ENCODE measurements at regions not wholly inside any gene's neighbourhood (a gene's known extent, or its start where the extent isn't known, plus 50 kb on each side); places are given as distances from the start of the nearest gene placed in this dataset.

DNA sequence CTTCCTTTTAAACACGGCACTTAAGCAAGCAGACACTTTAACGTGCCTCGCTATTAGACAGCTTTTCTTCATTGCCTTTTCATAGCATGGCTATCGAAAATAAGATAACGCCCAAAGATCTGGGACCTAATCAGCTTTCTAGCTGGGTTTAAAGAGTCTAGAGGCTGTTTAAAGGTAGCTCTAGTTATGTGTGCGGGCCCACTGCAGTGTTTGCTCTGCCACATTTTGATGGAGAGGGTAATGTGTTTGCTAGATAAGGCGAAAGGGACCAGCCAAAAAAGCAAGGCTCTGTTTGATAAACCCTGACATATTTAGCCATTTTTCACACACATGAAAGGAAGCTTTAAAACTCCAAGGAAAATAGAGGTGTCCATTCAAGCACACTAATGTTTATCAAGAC lies 91.6 kb downstream of the NR2F2 start (continued):
- TF ChIP-seq, protein P1, sequence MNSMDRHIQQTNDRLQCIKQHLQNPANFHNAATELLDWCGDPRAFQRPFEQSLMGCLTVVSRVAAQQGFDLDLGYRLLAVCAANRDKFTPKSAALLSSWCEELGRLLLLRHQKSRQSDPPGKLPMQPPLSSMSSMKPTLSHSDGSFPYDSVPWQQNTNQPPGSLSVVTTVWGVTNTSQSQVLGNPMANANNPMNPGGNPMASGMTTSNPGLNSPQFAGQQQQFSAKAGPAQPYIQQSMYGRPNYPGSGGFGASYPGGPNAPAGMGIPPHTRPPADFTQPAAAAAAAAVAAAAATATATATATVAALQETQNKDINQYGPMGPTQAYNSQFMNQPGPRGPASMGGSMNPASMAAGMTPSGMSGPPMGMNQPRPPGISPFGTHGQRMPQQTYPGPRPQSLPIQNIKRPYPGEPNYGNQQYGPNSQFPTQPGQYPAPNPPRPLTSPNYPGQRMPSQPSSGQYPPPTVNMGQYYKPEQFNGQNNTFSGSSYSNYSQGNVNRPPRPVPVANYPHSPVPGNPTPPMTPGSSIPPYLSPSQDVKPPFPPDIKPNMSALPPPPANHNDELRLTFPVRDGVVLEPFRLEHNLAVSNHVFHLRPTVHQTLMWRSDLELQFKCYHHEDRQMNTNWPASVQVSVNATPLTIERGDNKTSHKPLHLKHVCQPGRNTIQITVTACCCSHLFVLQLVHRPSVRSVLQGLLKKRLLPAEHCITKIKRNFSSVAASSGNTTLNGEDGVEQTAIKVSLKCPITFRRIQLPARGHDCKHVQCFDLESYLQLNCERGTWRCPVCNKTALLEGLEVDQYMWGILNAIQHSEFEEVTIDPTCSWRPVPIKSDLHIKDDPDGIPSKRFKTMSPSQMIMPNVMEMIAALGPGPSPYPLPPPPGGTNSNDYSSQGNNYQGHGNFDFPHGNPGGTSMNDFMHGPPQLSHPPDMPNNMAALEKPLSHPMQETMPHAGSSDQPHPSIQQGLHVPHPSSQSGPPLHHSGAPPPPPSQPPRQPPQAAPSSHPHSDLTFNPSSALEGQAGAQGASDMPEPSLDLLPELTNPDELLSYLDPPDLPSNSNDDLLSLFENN (IDR thresholded peaks at IDR 0.05; ENCODE audit: low read depth in 2 of 2, low read length in 2 of 2) = no peak
- no peak for TF ChIP-seq MTF1 (CRISPR knock-in tag; IDR thresholded peaks at IDR 0.05; ENCODE audit: borderline replicate concordance)
- TF ChIP-seq GTF2E2 (tag; IDR thresholded peaks at IDR 0.05) = no peak
- TF ChIP-seq SREBF2 (CRISPR knock-in tag; IDR thresholded peaks at IDR 0.05) = no peak
- TF ChIP-seq ELF4 (CRISPR knock-in tag; IDR thresholded peaks at IDR 0.05) = no peak
- no peak for TF ChIP-seq ZEB2 (IDR thresholded peaks at IDR 0.05)
- no peak for TF ChIP-seq NFATC3 (IDR thresholded peaks at IDR 0.05)
- TF ChIP-seq PRPF4 (IDR thresholded peaks at IDR 0.05; ENCODE audit: insufficient read depth, low read depth, low read length, poor library complexity, severe bottlenecking) = no peak
- TF ChIP-seq ZNF445 (CRISPR knock-in tag; IDR thresholded peaks at IDR 0.05; ENCODE audit: low read depth) = no peak
- peak; percentile 92 for TF ChIP-seq MEIS2 (IDR thresholded peaks at IDR 0.05; ENCODE audit: partially characterized antibody)
- TF ChIP-seq MCM2 (IDR thresholded peaks at IDR 0.05; ENCODE audit: low read depth) = no peak
- TF ChIP-seq, protein P2, sequence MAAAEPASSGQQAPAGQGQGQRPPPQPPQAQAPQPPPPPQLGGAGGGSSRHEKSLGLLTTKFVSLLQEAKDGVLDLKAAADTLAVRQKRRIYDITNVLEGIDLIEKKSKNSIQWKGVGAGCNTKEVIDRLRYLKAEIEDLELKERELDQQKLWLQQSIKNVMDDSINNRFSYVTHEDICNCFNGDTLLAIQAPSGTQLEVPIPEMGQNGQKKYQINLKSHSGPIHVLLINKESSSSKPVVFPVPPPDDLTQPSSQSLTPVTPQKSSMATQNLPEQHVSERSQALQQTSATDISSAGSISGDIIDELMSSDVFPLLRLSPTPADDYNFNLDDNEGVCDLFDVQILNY (CRISPR knock-in tag; IDR thresholded peaks at IDR 0.05) = no peak
- TF ChIP-seq ZNF551 (CRISPR knock-in tag; IDR thresholded peaks at IDR 0.05) = no peak
- TF ChIP-seq ZFPM2 (CRISPR knock-in tag; IDR thresholded peaks at IDR 0.05) = no peak
- TF ChIP-seq, protein P3, sequence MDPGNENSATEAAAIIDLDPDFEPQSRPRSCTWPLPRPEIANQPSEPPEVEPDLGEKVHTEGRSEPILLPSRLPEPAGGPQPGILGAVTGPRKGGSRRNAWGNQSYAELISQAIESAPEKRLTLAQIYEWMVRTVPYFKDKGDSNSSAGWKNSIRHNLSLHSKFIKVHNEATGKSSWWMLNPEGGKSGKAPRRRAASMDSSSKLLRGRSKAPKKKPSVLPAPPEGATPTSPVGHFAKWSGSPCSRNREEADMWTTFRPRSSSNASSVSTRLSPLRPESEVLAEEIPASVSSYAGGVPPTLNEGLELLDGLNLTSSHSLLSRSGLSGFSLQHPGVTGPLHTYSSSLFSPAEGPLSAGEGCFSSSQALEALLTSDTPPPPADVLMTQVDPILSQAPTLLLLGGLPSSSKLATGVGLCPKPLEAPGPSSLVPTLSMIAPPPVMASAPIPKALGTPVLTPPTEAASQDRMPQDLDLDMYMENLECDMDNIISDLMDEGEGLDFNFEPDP (CRISPR knock-in tag; IDR thresholded peaks at IDR 0.05) = no peak
- TF ChIP-seq CCNT2 (IDR thresholded peaks at IDR 0.05; ENCODE audit: borderline replicate concordance, extremely low read depth, insufficient read length, low read depth, low read length) = peak; percentile 21
- TF ChIP-seq MTA2 (IDR thresholded peaks at IDR 0.05; ENCODE audit: low read depth) = peak; percentile 75
- no peak for TF ChIP-seq ZNF253 (CRISPR knock-in tag; conservative IDR thresholded peaks at IDR 0.05)
- no peak for TF ChIP-seq MEF2A (IDR thresholded peaks at IDR 0.05; ENCODE audit: control insufficient read depth, low read depth, low read length)
- no peak for TF ChIP-seq SETDB1 (IDR thresholded peaks at IDR 0.05; ENCODE audit: low read length)
- no peak for TF ChIP-seq ZNF184 (CRISPR knock-in tag; IDR thresholded peaks at IDR 0.05)
- no peak for TF ChIP-seq NFRKB (IDR thresholded peaks at IDR 0.05; ENCODE audit: low read depth)
- TF ChIP-seq, protein P4, sequence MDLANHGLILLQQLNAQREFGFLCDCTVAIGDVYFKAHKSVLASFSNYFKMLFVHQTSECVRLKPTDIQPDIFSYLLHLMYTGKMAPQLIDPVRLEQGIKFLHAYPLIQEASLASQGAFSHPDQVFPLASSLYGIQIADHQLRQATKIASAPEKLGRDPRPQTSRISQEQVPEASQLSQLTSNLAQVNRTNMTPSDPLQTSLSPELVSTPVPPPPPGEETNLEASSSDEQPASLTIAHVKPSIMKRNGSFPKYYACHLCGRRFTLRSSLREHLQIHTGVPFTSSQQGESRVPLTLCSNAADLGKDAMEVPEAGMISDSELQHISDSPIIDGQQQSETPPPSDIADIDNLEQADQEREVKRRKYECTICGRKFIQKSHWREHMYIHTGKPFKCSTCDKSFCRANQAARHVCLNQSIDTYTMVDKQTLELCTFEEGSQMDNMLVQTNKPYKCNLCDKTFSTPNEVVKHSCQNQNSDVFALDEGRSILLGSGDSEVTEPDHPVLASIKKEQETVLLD (IDR thresholded peaks at IDR 0.05) = 0 out of 2 replicates have a peak, but pooled peaks have one; percentile 27
- TF ChIP-seq KDM1A (IDR thresholded peaks at IDR 0.05) = peak; percentile 67 to 72

All from K562 (cell line).